ENCODE measurements at regions not wholly inside any gene's neighbourhood (a gene's known extent, or its start where the extent isn't known, plus 50 kb on each side); places are given as distances from the start of the nearest gene placed in this dataset.

- DNase-seq, result no peak
- Histone ChIP-seq H3K9me3 (no peaks in the 10 kb centered on the region), H3K27ac (no peak overlapping the region), H3K4me1 (no peaks in the 10 kb centered on the region), H3K27me3 (peaks cover 0 to 66% (median 19%) of the 10 kb centered on the region in 7 donors), H3K4me3 (no peak overlapping the region), H3K36me3 (no peaks in the 10 kb centered on the region)
- TF ChIP-seq CTCF (IDR thresholded peaks at IDR 0.05), result no peak
- intact Hi-C loops (cut with DNase I), result no loop called here
- ATAC-seq, result peak in 3 of 8 donors; percentile 50 to 73 (median 71)
- 59 to 68% methylated on average over 6 of the region's 6 CpGs for WGBS, 2 donors
These were observed 66.5 kb upstream of the IGSF21 start for GRCh38 chr1:18041102-18041501.

DNA sequence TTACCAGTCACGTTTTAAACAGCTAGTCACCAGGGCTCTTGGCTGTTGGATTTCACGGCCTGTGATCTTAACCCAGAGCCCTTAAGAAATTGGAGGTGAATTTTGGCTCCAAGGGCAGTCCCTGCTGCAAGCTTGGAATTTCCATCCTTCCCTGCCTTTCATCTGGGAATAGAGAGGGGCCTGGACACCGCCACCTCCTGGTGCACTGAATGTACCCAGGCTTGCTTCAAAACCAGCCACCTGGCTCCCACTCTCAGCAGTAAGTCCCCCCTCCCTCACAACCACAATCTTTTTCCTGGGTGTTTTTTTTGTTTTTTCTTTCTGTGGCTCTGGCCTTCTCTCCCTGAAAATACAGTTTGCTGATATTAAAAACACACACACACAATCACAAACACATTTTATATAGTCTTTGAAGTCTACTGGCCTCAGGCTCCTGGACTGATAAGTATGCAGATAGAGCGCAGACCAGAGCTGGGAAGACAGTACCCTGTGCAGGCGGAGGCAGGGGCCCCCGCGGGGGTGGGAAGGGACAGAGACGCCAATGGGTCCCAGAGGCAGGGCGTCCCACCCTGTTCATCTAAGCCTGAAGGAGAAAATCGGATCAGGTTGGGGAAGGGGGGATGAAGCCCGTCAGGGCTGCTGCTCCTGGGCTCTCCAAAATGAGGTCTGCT, 65.8 kb upstream of the IGSF21 start:
- no peaks in the 10 kb centered on the region for H3K9me3 ChIP-seq
- no peak for ATAC-seq
- 34 to 40% methylated on average over 11 of the region's 11 CpGs for WGBS, 2 donors
- no peak for DNase-seq
- peak in 5 of 9 donors; percentile 5 to 25 (median 11) for TF ChIP-seq CTCF (IDR thresholded peaks at IDR 0.05)
- no peaks in the 10 kb centered on the region for H3K36me3 ChIP-seq
- H3K4me1 ChIP-seq, result no peaks in the 10 kb centered on the region
- no peak overlapping the region for H3K4me3 ChIP-seq
- no peak overlapping the region for H3K27ac ChIP-seq
- intact Hi-C loops (cut with DNase I), result no loop called here
- peaks cover 0 to 69% (median 20%) of the 10 kb centered on the region in 7 donors for H3K27me3 ChIP-seq

DNA sequence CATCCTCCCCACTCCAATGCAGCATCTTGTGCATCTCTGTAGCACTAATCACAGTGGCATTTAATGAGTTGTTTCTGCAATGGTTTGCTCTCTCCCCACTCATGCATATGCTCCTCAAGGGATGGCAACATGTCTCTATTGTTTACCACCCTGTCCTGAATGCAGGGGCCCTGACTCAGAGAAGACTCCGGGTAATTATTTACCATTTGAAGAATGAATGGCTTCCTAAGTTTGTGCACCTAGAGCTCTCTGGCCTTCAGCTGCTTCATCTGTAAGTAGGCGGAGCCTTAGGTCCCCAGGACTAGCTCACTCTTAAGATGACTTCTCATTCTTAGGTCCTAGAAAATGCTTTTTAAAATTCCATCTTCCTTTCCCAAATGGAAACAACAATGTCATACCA, 63.7 kb upstream of the IGSF21 start:
- 83 to 88% methylated on average over 2 of the region's 2 CpGs for WGBS, 2 donors
- H3K27ac ChIP-seq, result no peak overlapping the region
- H3K9me3 ChIP-seq, result no peaks in the 10 kb centered on the region
- no peaks in the 10 kb centered on the region for H3K36me3 ChIP-seq
- intact Hi-C loops (cut with DNase I), result no loop called here
- H3K4me3 ChIP-seq, result no peak overlapping the region
- H3K4me1 ChIP-seq, result no peaks in the 10 kb centered on the region
- no peak for ATAC-seq
- no peak for TF ChIP-seq CTCF (IDR thresholded peaks at IDR 0.05)
- DNase-seq, result no peak
- H3K27me3 ChIP-seq, result peaks cover 0 to 57% (median 18%) of the 10 kb centered on the region in 7 donors

DNA sequence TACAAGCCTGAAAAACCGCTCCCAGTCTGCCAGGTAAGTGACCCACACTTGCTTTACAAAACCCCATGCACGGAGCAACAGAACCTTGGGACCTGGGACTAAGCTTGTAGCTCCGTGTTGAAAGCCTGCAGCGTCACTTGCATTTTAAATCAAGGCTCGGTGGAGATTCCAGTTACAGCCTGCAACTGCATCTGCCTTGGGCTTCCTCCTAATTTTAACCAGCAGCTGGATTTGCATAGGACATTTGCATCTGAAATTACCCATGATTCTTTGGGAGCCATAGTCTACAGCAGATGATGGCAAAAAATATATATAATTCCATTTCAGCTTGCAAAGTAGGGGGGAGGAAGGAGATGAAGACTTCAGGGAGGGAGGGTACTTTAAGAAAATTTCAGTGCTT, 62.4 kb upstream of the IGSF21 start:
- DNase-seq, result no peak
- intact Hi-C loops (cut with DNase I), result no loop called here
- Histone ChIP-seq H3K4me3 (no peak overlapping the region), H3K9me3 (no peaks in the 10 kb centered on the region), H3K27ac (no peak overlapping the region), H3K36me3 (no peaks in the 10 kb centered on the region), H3K27me3 (peaks cover 0 to 49% (median 18%) of the 10 kb centered on the region in 7 donors), H3K4me1 (no peaks in the 10 kb centered on the region)
- WGBS, 2 donors, result 36 to 38% methylated on average over 5 of the region's 5 CpGs
- no peak for TF ChIP-seq CTCF (IDR thresholded peaks at IDR 0.05)
- no peak for ATAC-seq
